ENCODE measurements at regions not wholly inside any gene's neighbourhood (a gene's known extent, or its start where the extent isn't known, plus 50 kb on each side); places are given as distances from the start of the nearest gene placed in this dataset.

- TF ChIP-seq POLR2A (IDR thresholded peaks at IDR 0.05; ENCODE audit: low read depth, low read length) = no peak
- no peak for TF ChIP-seq PAX5 (IDR thresholded peaks at IDR 0.05; ENCODE audit: insufficient read depth, low read length, severe bottlenecking)
- no peak for TF ChIP-seq POLR2AphosphoS5 (IDR thresholded peaks at IDR 0.05; ENCODE audit: low read depth, low read length)
Observed at GRCh38 chr3:154571553-154572226, 141.7 kb upstream of the GPR149 start.
